Right renal cortex interstitium (tissue), 3 donors: ENCODE measurements at regions not wholly inside any gene's neighbourhood (a gene's known extent, or its start where the extent isn't known, plus 50 kb on each side); places are given as distances from the start of the nearest gene placed in this dataset.
"Not testable (repeated sequence)": the region's sequence is repeated elsewhere in the genome, so short reads cannot be mapped to it uniquely, and the experiment has no call there.

Experiments
- DNase-seq, 3 donors: peaks; one replicate each; pipeline ENCODE4 v3.0.0-alpha.2; 2013; ENCODE audit warnings: low read depth in 3 of 3, low spot score in 2 of 3

DNA sequence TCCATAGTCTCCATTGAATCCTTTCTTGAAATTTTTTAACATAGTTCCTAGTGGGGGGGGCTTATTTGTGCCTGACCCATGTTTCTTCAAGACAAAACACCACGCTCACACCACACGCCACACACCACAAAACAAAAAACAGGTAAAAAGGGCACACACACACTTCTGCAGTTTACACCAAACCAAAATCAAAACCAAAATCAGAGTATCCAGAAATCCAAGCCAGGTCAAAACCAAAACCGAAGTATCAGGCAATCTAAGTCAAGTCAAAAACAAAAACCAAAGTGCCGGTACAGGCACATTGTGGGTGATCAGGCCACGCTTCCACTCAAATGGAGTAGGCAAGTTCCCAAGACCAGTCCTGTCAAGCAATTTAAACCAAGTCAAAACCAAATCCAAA lies 158.6 kb downstream of the PPIAL4G start:
- DNase-seq: not testable (repeated sequence)

DNA sequence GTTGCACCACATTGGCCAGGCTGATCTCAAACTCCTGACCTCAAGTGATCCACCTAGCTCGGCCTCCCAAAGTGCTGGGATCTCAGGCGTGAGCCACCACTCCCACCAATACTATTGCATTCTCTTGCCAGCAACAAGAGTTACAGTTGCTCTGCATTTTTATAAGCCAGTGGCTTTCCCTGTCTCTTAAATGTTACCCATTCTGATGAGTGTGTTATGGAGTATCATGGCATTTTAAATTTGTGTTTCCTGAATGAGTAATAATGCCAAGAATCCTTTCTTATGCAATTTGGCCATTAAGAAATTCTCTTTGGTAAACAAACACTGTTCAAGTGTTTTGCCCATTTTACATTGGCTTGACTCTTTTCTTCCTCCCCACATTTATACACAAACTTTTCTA lies 163.0 kb downstream of the PPIAL4G start:
- DNase-seq: not testable (repeated sequence)

GRCh38 chr1:148318904-148319242 lies 164.2 kb downstream of the PPIAL4G start:
- no peak for DNase-seq

DNA sequence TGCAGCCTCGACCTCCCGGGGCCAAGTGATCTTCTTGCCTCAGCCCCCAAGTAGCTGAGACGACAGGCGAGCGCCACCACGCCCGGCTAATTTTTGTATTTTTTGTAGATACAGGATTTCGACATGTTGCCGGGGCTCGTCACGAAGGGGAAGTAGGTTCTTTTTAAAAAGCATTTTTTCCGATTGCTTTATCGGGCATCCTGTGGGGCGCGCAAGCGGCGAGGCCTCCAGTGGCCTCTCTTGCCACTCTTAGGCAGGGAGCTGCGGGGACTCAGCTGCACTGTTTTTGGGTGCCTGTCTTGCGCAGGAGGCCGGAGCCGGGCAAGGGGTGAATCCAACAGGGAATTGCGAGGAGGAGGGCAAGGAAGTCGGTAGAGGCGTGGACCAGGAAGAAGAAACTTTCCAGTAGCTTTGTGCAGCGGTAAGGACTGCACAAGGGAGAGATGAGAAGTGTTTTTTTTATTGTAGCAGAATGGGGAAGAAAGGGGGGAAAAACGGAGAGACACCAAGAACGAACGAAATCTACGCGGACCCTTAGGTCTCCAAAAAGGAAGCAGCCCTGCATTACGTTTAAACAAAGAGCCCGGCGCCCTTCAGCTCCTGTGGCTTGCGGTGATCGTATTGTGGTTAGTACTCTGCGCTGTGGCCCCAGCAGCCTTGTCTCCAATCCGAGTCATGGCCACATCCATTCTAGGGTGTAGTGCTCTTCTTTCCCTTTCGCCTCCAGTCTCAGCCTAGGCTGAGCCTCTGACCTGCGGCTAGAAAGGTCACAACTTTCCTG lies 164.8 kb downstream of the PPIAL4G start:
- DNase-seq: no peak

- no peak for DNase-seq
Observed at GRCh38 chr1:148317288-148317985, 165.4 kb upstream of the NBPF11 start.

GRCh38 chr1:148315071-148315811 lies 163.2 kb upstream of the NBPF11 start:
- DNase-seq: no peak

DNA sequence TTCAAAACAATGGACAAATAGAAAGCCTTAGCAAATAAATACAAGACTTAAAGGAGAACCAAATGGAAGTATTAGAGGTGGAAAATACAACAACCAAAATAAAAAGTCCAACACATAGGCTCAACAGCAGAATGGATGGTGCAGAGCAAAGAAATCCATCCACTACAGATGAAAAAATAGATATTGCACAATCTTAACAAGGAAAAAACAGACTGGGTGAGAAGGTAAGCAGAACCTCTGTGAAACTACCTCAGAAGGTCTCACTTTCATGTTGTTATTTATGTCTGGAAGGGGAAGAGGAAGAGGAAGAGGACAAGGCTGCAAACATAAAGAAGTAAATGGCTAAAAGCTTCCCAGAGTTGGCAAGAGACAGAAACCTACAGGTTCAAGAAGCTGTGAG lies 158.7 kb upstream of the NBPF11 start:
- no peak for DNase-seq

DNA sequence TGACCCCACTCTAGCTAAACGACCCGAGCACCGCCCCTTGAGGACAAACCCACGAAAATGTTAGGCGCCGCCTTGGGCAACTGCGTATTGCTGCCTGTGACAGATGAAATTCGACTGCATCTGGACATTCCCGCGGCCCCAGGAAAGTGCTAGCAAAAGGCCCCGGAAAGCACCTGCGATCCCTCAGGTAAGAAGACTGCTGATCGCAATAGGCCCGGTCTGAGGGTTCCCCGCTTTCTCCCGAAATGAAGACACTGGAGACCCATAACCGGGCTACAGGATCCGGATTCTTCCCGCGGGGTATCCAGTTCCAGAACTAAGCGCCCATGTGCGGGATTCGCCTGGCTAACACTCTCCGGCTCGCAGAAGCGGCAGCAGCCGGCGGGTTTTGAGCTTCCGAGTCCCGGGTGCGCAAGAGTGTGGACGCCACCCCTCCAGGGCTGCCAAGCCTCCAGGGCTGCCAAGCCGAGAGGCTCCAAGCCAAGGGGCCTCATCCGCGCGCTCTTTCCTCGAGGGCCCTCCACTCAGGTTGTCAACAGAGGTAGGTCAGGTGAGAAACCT lies 157.9 kb upstream of the NBPF11 start:
- DNase-seq: no peak

DNA sequence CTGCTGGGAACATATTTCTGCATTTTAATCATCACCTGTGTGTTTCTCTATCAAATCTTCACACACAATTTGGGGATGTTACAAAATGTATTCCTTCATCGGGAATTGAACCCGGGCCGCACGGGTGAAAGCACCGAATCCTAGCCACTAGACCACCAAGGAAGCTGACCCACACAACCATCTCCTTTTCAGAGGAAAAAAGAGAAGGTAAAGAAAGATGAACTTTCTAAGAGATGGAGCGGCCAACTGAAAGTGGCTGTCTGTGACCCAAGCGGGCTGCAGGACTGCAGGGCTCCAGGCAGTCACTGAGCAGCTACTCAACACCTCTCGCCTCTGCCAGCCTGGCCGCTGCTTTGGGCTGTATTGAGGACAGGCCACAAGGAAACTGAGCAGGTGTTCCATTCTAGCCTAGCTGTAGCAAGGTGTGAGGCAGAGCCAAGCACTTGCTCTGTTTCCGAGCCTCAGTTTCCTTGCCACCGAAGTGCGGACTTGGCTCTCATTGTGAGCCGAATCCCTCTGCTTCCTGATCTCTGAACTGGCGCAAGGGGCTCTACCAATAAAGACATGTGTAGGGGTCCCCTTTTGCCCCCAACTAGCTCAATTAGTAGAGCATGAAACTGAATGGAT lies 156.9 kb upstream of the NBPF11 start:
- no peak for DNase-seq

GRCh38 chr1:148307583-148308185 lies 155.6 kb upstream of the NBPF11 start:
- DNase-seq: no peak

- not testable (repeated sequence) for DNase-seq
Observed at GRCh38 chr1:148304935-148305334, 152.9 kb upstream of the NBPF11 start.

DNA sequence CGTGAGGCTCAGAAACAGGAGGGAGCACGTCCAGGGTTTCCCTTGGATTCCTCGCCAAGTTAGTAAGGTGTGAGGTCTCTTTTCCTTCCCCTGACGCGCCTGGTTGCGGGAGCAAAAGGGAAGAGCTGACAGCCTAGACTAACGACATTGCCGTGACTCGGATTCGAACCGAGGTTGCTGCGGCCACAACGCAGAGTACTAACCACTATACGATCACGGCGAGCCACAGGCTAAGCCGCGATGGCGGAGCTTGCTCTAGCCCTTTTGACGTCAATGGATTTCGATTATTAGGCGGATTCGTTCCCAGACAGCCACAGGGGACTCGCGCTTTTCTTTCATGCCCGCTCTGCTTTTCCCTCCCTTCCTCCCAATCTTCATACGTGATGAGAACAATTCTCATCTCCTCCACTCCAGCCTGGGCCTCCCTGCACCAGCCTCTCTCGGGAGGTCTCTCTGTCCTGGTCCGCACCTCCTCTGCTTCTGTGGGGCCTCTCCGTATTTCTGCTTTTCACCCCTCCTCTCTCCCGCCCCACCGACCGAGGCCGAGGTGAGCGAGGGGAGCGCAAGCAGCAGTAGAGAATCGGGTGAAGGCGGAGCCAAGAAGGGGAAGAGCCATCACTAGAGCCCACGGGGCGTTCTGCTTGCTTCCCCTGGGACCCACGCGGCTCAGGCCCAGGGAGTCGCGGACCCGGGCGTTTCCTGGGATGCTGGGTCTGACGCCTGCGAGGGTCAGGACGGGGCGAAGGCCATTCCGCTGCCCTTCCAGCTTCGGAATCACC lies 150.7 kb upstream of the NBPF11 start:
- DNase-seq: not testable (repeated sequence)

GRCh38 chr1:148297852-148298251 lies 145.8 kb upstream of the NBPF11 start:
- not testable (repeated sequence) for DNase-seq

- DNase-seq: no peak
Observed at GRCh38 chr1:148296511-148296910, 144.4 kb upstream of the NBPF11 start.

- no peak for DNase-seq
Observed at GRCh38 chr1:148294116-148294807, 142.2 kb upstream of the NBPF11 start.

DNA sequence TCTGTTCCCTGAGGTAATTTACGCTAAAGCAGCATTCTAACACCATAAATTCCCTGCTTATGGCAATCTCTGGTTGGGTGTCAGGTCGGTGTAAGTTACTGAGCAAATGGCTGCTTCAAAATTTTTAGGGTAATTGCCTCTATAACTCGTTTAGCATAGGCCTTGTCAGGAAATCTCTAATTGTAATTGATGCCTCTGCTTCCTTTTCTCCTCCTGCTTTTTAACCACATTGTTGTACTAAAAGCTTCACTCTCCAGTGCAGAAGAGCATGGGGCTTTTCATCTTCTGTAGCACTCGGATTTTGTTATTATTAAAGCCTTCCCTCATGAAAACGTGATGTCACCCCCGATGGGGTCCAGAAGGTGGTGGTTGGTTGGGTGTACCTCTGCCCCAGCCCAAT lies 141.6 kb upstream of the NBPF11 start:
- DNase-seq: no peak

- no peak for DNase-seq
Observed at GRCh38 chr1:148292915-148293314, 140.8 kb upstream of the NBPF11 start.

DNA sequence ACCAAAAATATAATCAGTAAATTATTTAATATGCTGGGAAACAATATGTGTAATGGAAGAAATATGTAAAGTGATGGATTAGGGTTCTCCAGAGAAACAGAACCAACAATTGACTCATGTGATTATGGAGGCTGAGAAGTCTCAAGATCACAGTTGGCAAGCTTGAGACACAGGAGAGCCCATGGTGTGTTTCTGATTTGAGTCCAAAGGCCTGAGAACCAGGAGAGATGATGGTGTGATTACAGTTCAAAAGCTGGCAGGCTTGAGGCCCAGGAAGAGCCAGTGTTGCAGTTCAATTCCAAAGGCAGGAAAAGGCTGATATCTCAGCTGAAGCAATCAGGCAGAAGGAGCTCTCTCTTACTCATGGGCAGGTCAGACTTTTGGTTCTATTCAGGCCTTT lies 138.8 kb upstream of the NBPF11 start:
- no peak for DNase-seq

- no peak for DNase-seq
Observed at GRCh38 chr1:148289647-148290046, 137.6 kb upstream of the NBPF11 start.
